MM.1S (cell line): ENCODE measurements at regions not wholly inside any gene's neighbourhood (a gene's known extent, or its start where the extent isn't known, plus 50 kb on each side); places are given as distances from the start of the nearest gene placed in this dataset.

Source experiments
- CTCF ChIP-seq: fragments of 300-600 bp; sonication (generic); IDR thresholded peaks from 2 replicates; pipeline ENCODE4 v1.5.1; 2016; ENCODE audit warnings: antibody characterized with exemption, low read length, mixed read lengths
- EZH2 ChIP-seq: fragments of 300-600 bp; sonication (generic); optimal IDR thresholded peaks from 2 replicates; pipeline ENCODE3; 2017; ENCODE audit warnings: low read depth, mild to moderate bottlenecking, antibody characterized with exemption, low read length, mixed read lengths

- TF ChIP-seq CTCF (no peak), EZH2 (no peak)
Observed at GRCh38 chr3:152717252-152717651, 117.7 kb upstream of the P2RY1 start.
